ENCODE measurements at regions not wholly inside any gene's neighbourhood (a gene's known extent, or its start where the extent isn't known, plus 50 kb on each side); places are given as distances from the start of the nearest gene placed in this dataset.

DNA sequence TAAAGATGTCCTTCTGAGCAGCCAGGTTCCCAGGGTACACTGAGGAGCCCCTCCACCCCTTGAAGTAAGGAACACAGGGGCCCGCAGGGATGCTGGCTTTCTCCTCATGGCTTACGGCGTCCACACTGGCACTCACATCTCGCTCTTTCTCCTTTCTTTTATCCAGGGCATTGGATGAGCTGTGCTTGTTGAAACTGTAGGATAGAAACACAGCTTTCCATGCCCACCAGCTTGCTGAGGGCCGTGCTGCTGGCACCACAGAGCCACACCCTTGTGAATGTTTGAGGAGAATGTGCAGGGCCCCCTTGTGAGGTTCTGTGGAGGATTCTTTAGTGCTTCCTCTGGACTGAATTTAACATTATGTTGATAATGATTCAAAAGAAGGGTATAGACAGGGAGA is 51.7 kb upstream of the B3GAT1 start:
- TF ChIP-seq, protein P1, sequence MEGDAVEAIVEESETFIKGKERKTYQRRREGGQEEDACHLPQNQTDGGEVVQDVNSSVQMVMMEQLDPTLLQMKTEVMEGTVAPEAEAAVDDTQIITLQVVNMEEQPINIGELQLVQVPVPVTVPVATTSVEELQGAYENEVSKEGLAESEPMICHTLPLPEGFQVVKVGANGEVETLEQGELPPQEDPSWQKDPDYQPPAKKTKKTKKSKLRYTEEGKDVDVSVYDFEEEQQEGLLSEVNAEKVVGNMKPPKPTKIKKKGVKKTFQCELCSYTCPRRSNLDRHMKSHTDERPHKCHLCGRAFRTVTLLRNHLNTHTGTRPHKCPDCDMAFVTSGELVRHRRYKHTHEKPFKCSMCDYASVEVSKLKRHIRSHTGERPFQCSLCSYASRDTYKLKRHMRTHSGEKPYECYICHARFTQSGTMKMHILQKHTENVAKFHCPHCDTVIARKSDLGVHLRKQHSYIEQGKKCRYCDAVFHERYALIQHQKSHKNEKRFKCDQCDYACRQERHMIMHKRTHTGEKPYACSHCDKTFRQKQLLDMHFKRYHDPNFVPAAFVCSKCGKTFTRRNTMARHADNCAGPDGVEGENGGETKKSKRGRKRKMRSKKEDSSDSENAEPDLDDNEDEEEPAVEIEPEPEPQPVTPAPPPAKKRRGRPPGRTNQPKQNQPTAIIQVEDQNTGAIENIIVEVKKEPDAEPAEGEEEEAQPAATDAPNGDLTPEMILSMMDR (IDR thresholded peaks at IDR 0.05) = no peak
- TF ChIP-seq POLR2A (IDR thresholded peaks at IDR 0.05) = no peak
- no peak for TF ChIP-seq POLR2AphosphoS5 (IDR thresholded peaks at IDR 0.05)
- TF ChIP-seq EP300 (IDR thresholded peaks at IDR 0.05; ENCODE audit: low read depth) = no peak
- in situ Hi-C loops (cut with MboI; ENCODE audit: low pct_ligation_motif_present in 1 of 4, low pct_unique_long_range_greater_than_20kb in 1 of 4, low sequenced_read_pairs in 3 of 4) = no loop called here
- intact Hi-C loops (cut with DNase I; ENCODE audit: low total_unique reads) = no loop called here
- DNase-seq = no peak
- Histone ChIP-seq H3K27ac (no peak overlapping the region), H3K27me3 (peaks cover 16% of the 10 kb centered on the region), H3K36me3 (no peaks in the 10 kb centered on the region), H3K9me3 (no peaks in the 10 kb centered on the region), H3K4me3 (no peak overlapping the region), H3K4me1 (peaks cover 0 to 3% (median 0%) of the 10 kb centered on the region in 4 donors)
- WGBS, 2 donors (ENCODE audit: low coverage in 1 of 2) = 88% methylated on average over 5 of the region's 5 CpGs; no CpG with 5 or more reads in 1 of the 2 donors
